Tibial nerve (tissue), 4 donors: ENCODE measurements at regions not wholly inside any gene's neighbourhood (a gene's known extent, or its start where the extent isn't known, plus 50 kb on each side); places are given as distances from the start of the nearest gene placed in this dataset.

Experiments
- CTCF ChIP-seq, 5 experiments: fragments of 200-600 bp in 3 of 5; fragments of 450-650 bp in 2 of 5; sonication (generic) in 3 of 5; IDR thresholded peaks; one replicate each; pipeline ENCODE4 v1.5.1; 2016 to 2019; ENCODE audit warnings: antibody characterized with exemption in 5 of 5, mild to moderate bottlenecking in 3 of 5, moderate library complexity in 2 of 5
- EP300 ChIP-seq, 2 donors: sonication (generic); formaldehyde crosslinking; IDR thresholded peaks; one replicate each; pipeline ENCODE4 v1.6.1; 2017; ENCODE audit warnings: antibody characterized with exemption in 2 of 2, mild to moderate bottlenecking in 1 of 2
- POLR2A ChIP-seq, 2 donors: fragments of 450-650 bp; IDR thresholded peaks; one replicate each; pipeline ENCODE4 v1.6.1; 2017; ENCODE audit warnings: antibody characterized with exemption in 2 of 2, mild to moderate bottlenecking in 2 of 2, moderate library complexity in 2 of 2

GRCh38 chr15:26051761-26052675 is 188.9 kb upstream of the ATP10A start:
- TF ChIP-seq POLR2A (IDR thresholded peaks at IDR 0.05) = no peak
- no peak for TF ChIP-seq CTCF (IDR thresholded peaks at IDR 0.05)
- TF ChIP-seq EP300 (IDR thresholded peaks at IDR 0.05) = no peak
